Suprapubic skin (tissue), 4 donors: ENCODE measurements at regions not wholly inside any gene's neighbourhood (a gene's known extent, or its start where the extent isn't known, plus 50 kb on each side); places are given as distances from the start of the nearest gene placed in this dataset.

Experiments
- DNase-seq, 2 donors: peaks; one replicate each; pipeline ENCODE4 v3.0.0-alpha.2; 2019; ENCODE audit warnings: low spot score in 2 of 2
- H3K27ac ChIP-seq: fragments of 200-600 bp; sonication (generic); one replicate; pipeline ENCODE4 v1.5.1; 2019
- H3K27me3 ChIP-seq: fragments of 200-600 bp; sonication (generic); one replicate; pipeline ENCODE4 v1.5.1; 2019
- H3K36me3 ChIP-seq: fragments of 200-600 bp; sonication (generic); one replicate; pipeline ENCODE4 v1.5.1; 2019
- H3K4me1 ChIP-seq: fragments of 200-600 bp; sonication (generic); one replicate; pipeline ENCODE4 v1.5.1; 2019
- H3K4me3 ChIP-seq: fragments of 200-600 bp; sonication (generic); one replicate; pipeline ENCODE4 v1.5.1; 2019; ENCODE audit warnings: mild to moderate bottlenecking
- H3K9me3 ChIP-seq: fragments of 200-600 bp; sonication (generic); one replicate; pipeline ENCODE4 v1.5.1; 2019
- CTCF ChIP-seq, 2 donors: fragments of 200-600 bp in 1 of 2; fragments of 450-650 bp in 1 of 2; sonication (generic) in 1 of 2; IDR thresholded peaks; one replicate each; pipeline ENCODE4 v1.5.1; 2016 to 2019; ENCODE audit warnings: antibody characterized with exemption in 2 of 2, mild to moderate bottlenecking in 1 of 2, moderate library complexity in 1 of 2
- EP300 ChIP-seq: sonication (generic); formaldehyde crosslinking; IDR thresholded peaks from one replicate; pipeline ENCODE4 v1.6.1; 2017; ENCODE audit warnings: antibody characterized with exemption
- POLR2A ChIP-seq, 2 donors: fragments of 450-650 bp; IDR thresholded peaks; one replicate each; pipeline ENCODE4 v1.6.1; 2017; ENCODE audit warnings: antibody characterized with exemption in 2 of 2, mild to moderate bottlenecking in 2 of 2, moderate library complexity in 2 of 2
- POLR2AphosphoS5 ChIP-seq, 3 donors: sonication (generic); formaldehyde crosslinking; IDR thresholded peaks; one replicate each; pipeline ENCODE4 v1.6.1; 2017; ENCODE audit warnings: antibody characterized with exemption in 3 of 3
- WGBS: methylation state at CpG from one replicate; pipeline ENCODE4 v1.1.5; 2018; 5-methylcytosine and 5-hydroxymethylcytosine counted together

- Histone ChIP-seq H3K4me1 (no peaks in the 10 kb centered on the region), H3K27ac (no peak overlapping the region), H3K4me3 (no peak overlapping the region), H3K27me3 (no peaks in the 10 kb centered on the region), H3K9me3 (no peaks in the 10 kb centered on the region), H3K36me3 (no peaks in the 10 kb centered on the region)
- no peak for DNase-seq
- TF ChIP-seq POLR2A (IDR thresholded peaks at IDR 0.05) (no peak), POLR2AphosphoS5 (IDR thresholded peaks at IDR 0.05) (no peak), EP300 (no peak), CTCF (IDR thresholded peaks at IDR 0.05) (no peak)
Observed at GRCh38 chr4:67346654-67347053, 198.6 kb downstream of the CENPC start.

DNA sequence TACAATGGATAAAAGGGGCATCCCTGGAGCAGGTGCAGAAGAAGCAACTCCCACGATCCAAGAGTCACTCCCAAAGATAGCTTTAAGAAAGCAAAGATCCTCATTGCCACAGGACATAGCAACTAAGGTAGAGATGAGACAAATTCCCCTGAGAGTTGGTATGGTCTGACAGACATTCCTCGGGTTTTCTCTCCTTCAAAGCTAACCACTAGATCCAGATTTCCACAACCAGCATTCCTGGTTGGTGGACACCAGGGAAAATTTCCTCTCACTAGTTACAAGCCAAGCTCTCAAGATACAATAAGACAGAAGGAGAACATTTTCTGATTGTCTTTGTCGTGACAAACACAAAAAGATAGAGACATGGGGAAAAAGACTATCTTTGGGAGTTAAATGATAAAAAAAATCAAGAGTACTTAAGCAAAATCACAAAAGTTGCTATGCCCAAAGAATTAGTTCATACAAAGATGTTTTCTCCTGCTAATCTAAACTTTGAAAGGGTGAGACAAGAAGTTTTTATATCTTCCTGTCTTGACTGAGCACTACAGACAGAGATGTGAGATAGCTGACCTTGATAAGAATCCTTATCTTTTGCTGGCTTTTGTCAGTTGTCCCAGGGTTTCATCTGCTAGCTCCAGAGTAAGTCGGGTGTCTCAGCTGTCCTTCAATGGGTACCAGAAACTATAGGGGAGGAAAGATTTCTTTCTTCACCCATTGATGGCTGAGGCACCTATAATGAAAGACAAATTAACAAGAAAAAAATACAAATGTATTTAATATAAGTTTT lies 200.5 kb downstream of the CENPC start:
- Histone ChIP-seq H3K4me1 (no peaks in the 10 kb centered on the region), H3K36me3 (no peaks in the 10 kb centered on the region), H3K27ac (no peak overlapping the region), H3K9me3 (no peaks in the 10 kb centered on the region), H3K4me3 (no peak overlapping the region), H3K27me3 (no peaks in the 10 kb centered on the region)
- DNase-seq = no peak
- 65% methylated on average over 4 of the region's 4 CpGs for WGBS
- no peak for TF ChIP-seq CTCF (IDR thresholded peaks at IDR 0.05)
- no peak for TF ChIP-seq EP300
- no peak for TF ChIP-seq POLR2A (IDR thresholded peaks at IDR 0.05)
- TF ChIP-seq POLR2AphosphoS5 (IDR thresholded peaks at IDR 0.05) = no peak

GRCh38 chr4:67343199-67343598 lies 202.1 kb downstream of the CENPC start:
- H3K27ac ChIP-seq = no peak overlapping the region
- H3K4me3 ChIP-seq = no peak overlapping the region
- TF ChIP-seq POLR2A (IDR thresholded peaks at IDR 0.05) = no peak
- TF ChIP-seq POLR2AphosphoS5 (IDR thresholded peaks at IDR 0.05) = no peak
- no peak for TF ChIP-seq EP300
- TF ChIP-seq CTCF (IDR thresholded peaks at IDR 0.05) = no peak
- no peak for DNase-seq
- H3K9me3 ChIP-seq = no peaks in the 10 kb centered on the region
- no peaks in the 10 kb centered on the region for H3K27me3 ChIP-seq
- H3K4me1 ChIP-seq = no peaks in the 10 kb centered on the region
- H3K36me3 ChIP-seq = no peaks in the 10 kb centered on the region

GRCh38 chr4:67342291-67342690 lies 203.0 kb downstream of the CENPC start:
- H3K27me3 ChIP-seq = no peaks in the 10 kb centered on the region
- TF ChIP-seq CTCF (IDR thresholded peaks at IDR 0.05) = no peak
- no peak for TF ChIP-seq POLR2AphosphoS5 (IDR thresholded peaks at IDR 0.05)
- H3K36me3 ChIP-seq = no peaks in the 10 kb centered on the region
- no peaks in the 10 kb centered on the region for H3K4me1 ChIP-seq
- 66% methylated on average over 2 of the region's 2 CpGs for WGBS
- no peaks in the 10 kb centered on the region for H3K9me3 ChIP-seq
- DNase-seq = no peak
- no peak overlapping the region for H3K4me3 ChIP-seq
- no peak overlapping the region for H3K27ac ChIP-seq

DNA sequence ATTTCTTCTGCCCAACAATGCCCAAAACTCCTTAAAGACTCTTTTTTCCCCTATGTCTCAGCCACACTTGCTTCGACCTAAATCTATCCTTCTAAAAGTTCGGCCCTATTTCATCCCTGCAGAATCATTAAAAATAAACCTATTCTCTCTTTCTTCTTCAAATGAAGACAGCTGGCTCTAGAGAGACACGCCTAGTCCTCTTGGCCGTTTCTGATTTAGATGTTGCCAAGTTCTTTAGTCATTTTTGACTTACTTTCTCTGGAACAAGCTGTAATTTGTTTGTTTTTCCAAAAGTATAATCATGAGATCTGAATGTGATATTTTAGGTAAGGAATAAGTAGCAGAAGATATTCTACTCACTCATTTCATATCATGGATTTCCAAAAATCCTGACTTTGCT lies 211.6 kb downstream of the CENPC start:
- no peak for DNase-seq
- Histone ChIP-seq H3K9me3 (no peaks in the 10 kb centered on the region), H3K4me1 (no peaks in the 10 kb centered on the region), H3K27me3 (no peaks in the 10 kb centered on the region), H3K27ac (peak overlapping the region; percentile 36), H3K36me3 (no peaks in the 10 kb centered on the region), H3K4me3 (no peak overlapping the region)
- WGBS = 26% methylated on average over 4 of the region's 4 CpGs
- no peak for TF ChIP-seq POLR2AphosphoS5 (IDR thresholded peaks at IDR 0.05)
- TF ChIP-seq POLR2A (IDR thresholded peaks at IDR 0.05) = no peak
- no peak for TF ChIP-seq CTCF (IDR thresholded peaks at IDR 0.05)
- no peak for TF ChIP-seq EP300
